ENCODE measurements at regions not wholly inside any gene's neighbourhood (a gene's known extent, or its start where the extent isn't known, plus 50 kb on each side); places are given as distances from the start of the nearest gene placed in this dataset.
A peak's percentile ranks its signal among the peaks of the same experiment; 100 is the strongest.

- TF ChIP-seq CTCF (IDR thresholded peaks at IDR 0.05 in 2 of 3, conservative IDR thresholded peaks at IDR 0.05 in 1 of 3; ENCODE audit: insufficient read depth in 2 of 3, low read depth in 1 of 3, low read length in 3 of 3) (peak; percentile 48 to 69 (median 68)), NFE2L1 (tag; IDR thresholded peaks at IDR 0.05; ENCODE audit: borderline replicate concordance, low read depth) (no peak), ZNF23 (CRISPR knock-in tag; IDR thresholded peaks at IDR 0.05) (no peak), TCF7L2 (IDR thresholded peaks at IDR 0.05; ENCODE audit: low read depth, low read length) (no peak)
- TF ChIP-seq, protein P1, sequence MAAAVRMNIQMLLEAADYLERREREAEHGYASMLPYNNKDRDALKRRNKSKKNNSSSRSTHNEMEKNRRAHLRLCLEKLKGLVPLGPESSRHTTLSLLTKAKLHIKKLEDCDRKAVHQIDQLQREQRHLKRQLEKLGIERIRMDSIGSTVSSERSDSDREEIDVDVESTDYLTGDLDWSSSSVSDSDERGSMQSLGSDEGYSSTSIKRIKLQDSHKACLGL (CRISPR knock-in tag; IDR thresholded peaks at IDR 0.05; ENCODE audit: borderline replicate concordance, poor library complexity, severe bottlenecking), result no peak
Observed at GRCh38 chr4:83771113-83771705, 235.3 kb downstream of the GPAT3 start (continued).

DNA sequence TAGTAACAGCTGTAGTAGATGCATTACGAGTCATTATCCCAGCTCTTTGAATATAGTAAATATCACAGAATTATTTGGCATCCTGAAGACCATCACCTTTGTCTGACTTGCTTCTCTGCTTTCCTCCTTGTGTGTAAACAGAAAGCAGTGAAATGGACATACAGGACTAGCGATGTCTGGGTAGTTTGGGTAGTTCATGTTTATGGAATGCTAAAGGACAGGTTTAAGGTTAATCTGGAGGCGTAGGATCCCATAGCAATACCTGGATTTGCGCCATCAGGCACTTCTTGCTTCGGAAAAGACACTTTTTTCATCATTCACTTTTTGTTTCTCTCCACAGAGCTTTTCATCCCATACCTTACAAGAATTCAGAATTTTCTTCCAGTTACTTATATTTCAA lies 232.2 kb downstream of the GPAT3 start:
- FAIRE-seq (no peak), DNase-seq (ENCODE audit: extremely low read depth in 1 of 4, low spot score in 3 of 4) (no peak), ATAC-seq (no peak)
- H3K4me3 ChIP-seq, result no peak overlapping the region
- H3K4me1 ChIP-seq (replicated peaks in 1 of 2; ENCODE audit: control insufficient read depth in 2 of 2, insufficient read depth in 2 of 2, low read length in 2 of 2), result no peaks in the 10 kb centered on the region
- ChIA-PET CTCF (ENCODE audit: low intra/inter-chr PET ratio) (no interaction called here), POLR2A (no interaction called here)
- H3K4me2 ChIP-seq (ENCODE audit: insufficient read depth, low read length), result no peak overlapping the region
- no peak overlapping the region for H3K27ac ChIP-seq (ENCODE audit: extremely low read depth, low read depth, low read length)
- no peak overlapping the region for H2AFZ ChIP-seq (ENCODE audit: low read depth, low read length)
- H3K36me3 ChIP-seq (ENCODE audit: control insufficient read depth, insufficient read depth, low read length), result no peaks in the 10 kb centered on the region
- no peak for TF ChIP-seq FOSL1 (tag; conservative IDR thresholded peaks at IDR 0.05)
- TF ChIP-seq KDM1A (IDR thresholded peaks at IDR 0.05), result no peak
- TF ChIP-seq, protein P2, sequence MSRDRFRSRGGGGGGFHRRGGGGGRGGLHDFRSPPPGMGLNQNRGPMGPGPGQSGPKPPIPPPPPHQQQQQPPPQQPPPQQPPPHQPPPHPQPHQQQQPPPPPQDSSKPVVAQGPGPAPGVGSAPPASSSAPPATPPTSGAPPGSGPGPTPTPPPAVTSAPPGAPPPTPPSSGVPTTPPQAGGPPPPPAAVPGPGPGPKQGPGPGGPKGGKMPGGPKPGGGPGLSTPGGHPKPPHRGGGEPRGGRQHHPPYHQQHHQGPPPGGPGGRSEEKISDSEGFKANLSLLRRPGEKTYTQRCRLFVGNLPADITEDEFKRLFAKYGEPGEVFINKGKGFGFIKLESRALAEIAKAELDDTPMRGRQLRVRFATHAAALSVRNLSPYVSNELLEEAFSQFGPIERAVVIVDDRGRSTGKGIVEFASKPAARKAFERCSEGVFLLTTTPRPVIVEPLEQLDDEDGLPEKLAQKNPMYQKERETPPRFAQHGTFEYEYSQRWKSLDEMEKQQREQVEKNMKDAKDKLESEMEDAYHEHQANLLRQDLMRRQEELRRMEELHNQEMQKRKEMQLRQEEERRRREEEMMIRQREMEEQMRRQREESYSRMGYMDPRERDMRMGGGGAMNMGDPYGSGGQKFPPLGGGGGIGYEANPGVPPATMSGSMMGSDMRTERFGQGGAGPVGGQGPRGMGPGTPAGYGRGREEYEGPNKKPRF (IDR thresholded peaks at IDR 0.05; ENCODE audit: low read depth, low read length), result no peak
- TF ChIP-seq GATAD2A (IDR thresholded peaks at IDR 0.05), result no peak
- TF ChIP-seq SNAPC5 (CRISPR knock-in tag; IDR thresholded peaks at IDR 0.05), result no peak
- TF ChIP-seq, protein P3, sequence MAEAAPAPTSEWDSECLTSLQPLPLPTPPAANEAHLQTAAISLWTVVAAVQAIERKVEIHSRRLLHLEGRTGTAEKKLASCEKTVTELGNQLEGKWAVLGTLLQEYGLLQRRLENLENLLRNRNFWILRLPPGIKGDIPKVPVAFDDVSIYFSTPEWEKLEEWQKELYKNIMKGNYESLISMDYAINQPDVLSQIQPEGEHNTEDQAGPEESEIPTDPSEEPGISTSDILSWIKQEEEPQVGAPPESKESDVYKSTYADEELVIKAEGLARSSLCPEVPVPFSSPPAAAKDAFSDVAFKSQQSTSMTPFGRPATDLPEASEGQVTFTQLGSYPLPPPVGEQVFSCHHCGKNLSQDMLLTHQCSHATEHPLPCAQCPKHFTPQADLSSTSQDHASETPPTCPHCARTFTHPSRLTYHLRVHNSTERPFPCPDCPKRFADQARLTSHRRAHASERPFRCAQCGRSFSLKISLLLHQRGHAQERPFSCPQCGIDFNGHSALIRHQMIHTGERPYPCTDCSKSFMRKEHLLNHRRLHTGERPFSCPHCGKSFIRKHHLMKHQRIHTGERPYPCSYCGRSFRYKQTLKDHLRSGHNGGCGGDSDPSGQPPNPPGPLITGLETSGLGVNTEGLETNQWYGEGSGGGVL (CRISPR knock-in tag; IDR thresholded peaks at IDR 0.05), result no peak
- intact Hi-C loops (cut with micrococcal nuclease) (no loop called here), in situ Hi-C loops (cut with MboI) (no loop called here)
- H3K9me1 ChIP-seq (ENCODE audit: control insufficient read depth, insufficient read depth, low read length), result peaks cover 4% of the 10 kb centered on the region
- H3K9me3 ChIP-seq (replicated peaks; ENCODE audit: control insufficient read depth, insufficient read depth, low read depth, low read length), result no peaks in the 10 kb centered on the region
- no peaks in the 10 kb centered on the region for H3K27me3 ChIP-seq (ENCODE audit: control insufficient read depth in 2 of 2, insufficient read depth in 2 of 2, low read length in 2 of 2)
- H4K20me1 ChIP-seq (replicated peaks; ENCODE audit: control insufficient read depth, insufficient read depth, low read length), result no peaks in the 10 kb centered on the region
- 15% methylated on average over 5 of the region's 5 CpGs for WGBS (ENCODE audit: insufficient coverage, low coverage, missing lambda C conversion rate)
- H3K79me2 ChIP-seq (ENCODE audit: control insufficient read depth, insufficient read depth, low read length), result no peaks in the 10 kb centered on the region
- no TSS peak for BruUV-seq (replicated peaks)
- no peak overlapping the region for H3K9ac ChIP-seq (ENCODE audit: insufficient read depth in 1 of 2, low read depth in 2 of 2, low read length in 2 of 2)

All from K562 (cell line).